Panc1 (cell line): ENCODE measurements at regions not wholly inside any gene's neighbourhood (a gene's known extent, or its start where the extent isn't known, plus 50 kb on each side); places are given as distances from the start of the nearest gene placed in this dataset.

Source experiments
- ATAC-seq: fragments of 200-7000 bp; cut with Tn5 transposase; 2 replicates; pipeline ENCODE4 v1.9.1; 2020; ENCODE audit warnings: mild to moderate bottlenecking, moderate library complexity
- BruUV-seq: library from RNA; stranded (reverse); fragments of 400-500 nt; replicated peaks from 2 replicates; lab custom pipeline; 2021; lab: Mats Ljungman, UMichigan
- CTCF ChIA-PET: fragments of 300-600 bp; sonication (Branson Sonifier 250); formaldehyde crosslinking; loops from one replicate; lab custom pipeline; 2022; ENCODE audit warnings: antibody characterized with exemption; lab: Charles Lee
- POLR2A ChIA-PET: fragments of 300-600 bp; sonication (Branson Sonifier 250); formaldehyde crosslinking; loops from one replicate; lab custom pipeline; 2022; ENCODE audit warnings: antibody characterized with exemption; lab: Charles Lee
- DNase-seq: peaks from one replicate; pipeline ENCODE4 v3.0.0-alpha.2; 2010; ENCODE audit warnings: low read depth, low spot score
- H3K27ac ChIP-seq: 2 replicates; pipeline ENCODE4 v1.5.1; 2011; ENCODE audit warnings: mild to moderate bottlenecking, low read length, inconsistent platforms
- H3K27me3 ChIP-seq: fragments of 200-500 bp; sonication (Bioruptor generic); 2 replicates; pipeline ENCODE4 v1.6.0; 2014; ENCODE audit warnings: low read length, inconsistent platforms; ENCODE audit not compliant: control insufficient read depth, insufficient read depth
- H3K36me3 ChIP-seq: fragments of 200-500 bp; sonication (Bioruptor generic); 2 replicates; pipeline ENCODE4 v1.5.1; 2014; ENCODE audit warnings: inconsistent platforms, mild to moderate bottlenecking, low read length, moderate library complexity; ENCODE audit not compliant: control insufficient read depth, insufficient read depth
- H3K4me1 ChIP-seq: 2 replicates; pipeline ENCODE4 v1.5.1; 2011; ENCODE audit warnings: inconsistent platforms, mild to moderate bottlenecking, low read length, moderate library complexity; ENCODE audit not compliant: control insufficient read depth, insufficient read depth
- H3K4me3 ChIP-seq, 2 experiments: 2 replicates each; pipeline ENCODE4 v1.5.1; 2011 to 2012; ENCODE audit warnings: low read depth in 2 of 2, low read length in 2 of 2, mild to moderate bottlenecking in 2 of 2, inconsistent platforms in 1 of 2, moderate library complexity in 1 of 2
- H3K9me3 ChIP-seq: fragments of 200-500 bp; sonication (Bioruptor generic); 2 replicates; pipeline ENCODE4 v1.5.1; 2014; ENCODE audit warnings: low read depth, mild to moderate bottlenecking, inconsistent platforms, low read length, moderate library complexity; ENCODE audit not compliant: control insufficient read depth, insufficient read depth
- POLR2AphosphoS5 ChIP-seq: IDR thresholded peaks from 2 replicates; pipeline ENCODE4 v1.6.1; 2012; ENCODE audit warnings: mild to moderate bottlenecking, low read depth, low read length, moderate library complexity
- SIN3A ChIP-seq: IDR thresholded peaks from 2 replicates; pipeline ENCODE4 v1.6.1; 2012; ENCODE audit warnings: low read depth, mild to moderate bottlenecking, low read length, moderate library complexity, borderline replicate concordance; ENCODE audit not compliant: insufficient read depth
- TCF7L2 ChIP-seq: IDR thresholded peaks from 2 replicates; pipeline ENCODE4 v1.6.1; 2011; ENCODE audit warnings: mild to moderate bottlenecking, low read depth, low read length, inconsistent platforms
- in situ Hi-C: cut with HindIII; loops from 2 replicates; pipeline ENCODE4 v1.10.0; 2016; ENCODE audit warnings: low sequenced_read_pairs, low pct_unique_long_range_greater_than_20kb
- intact Hi-C: fragments of 100-400 bp; cut with micrococcal nuclease; formaldehyde crosslinking; loops from one replicate; pipeline ENCODE4 v1.10.0; 2022; ENCODE audit not compliant: unreplicated experiment
- TF ChIP-seq, protein P1 (sequence below), 2 experiments: IDR thresholded peaks; 2 replicates each; pipeline ENCODE4 v1.6.1; 2011 to 2012; ENCODE audit warnings: low read depth in 2 of 2, control low read depth in 1 of 2, low read length in 1 of 2, mild to moderate bottlenecking in 1 of 2, moderate library complexity in 1 of 2; ENCODE audit not compliant: insufficient read depth in 1 of 2
- TF ChIP-seq, protein P2 (sequence below): fragments of 450-650 bp; IDR thresholded peaks from 2 replicates; pipeline ENCODE4 v1.5.1; 2017; ENCODE audit warnings: mild to moderate bottlenecking

DNA sequence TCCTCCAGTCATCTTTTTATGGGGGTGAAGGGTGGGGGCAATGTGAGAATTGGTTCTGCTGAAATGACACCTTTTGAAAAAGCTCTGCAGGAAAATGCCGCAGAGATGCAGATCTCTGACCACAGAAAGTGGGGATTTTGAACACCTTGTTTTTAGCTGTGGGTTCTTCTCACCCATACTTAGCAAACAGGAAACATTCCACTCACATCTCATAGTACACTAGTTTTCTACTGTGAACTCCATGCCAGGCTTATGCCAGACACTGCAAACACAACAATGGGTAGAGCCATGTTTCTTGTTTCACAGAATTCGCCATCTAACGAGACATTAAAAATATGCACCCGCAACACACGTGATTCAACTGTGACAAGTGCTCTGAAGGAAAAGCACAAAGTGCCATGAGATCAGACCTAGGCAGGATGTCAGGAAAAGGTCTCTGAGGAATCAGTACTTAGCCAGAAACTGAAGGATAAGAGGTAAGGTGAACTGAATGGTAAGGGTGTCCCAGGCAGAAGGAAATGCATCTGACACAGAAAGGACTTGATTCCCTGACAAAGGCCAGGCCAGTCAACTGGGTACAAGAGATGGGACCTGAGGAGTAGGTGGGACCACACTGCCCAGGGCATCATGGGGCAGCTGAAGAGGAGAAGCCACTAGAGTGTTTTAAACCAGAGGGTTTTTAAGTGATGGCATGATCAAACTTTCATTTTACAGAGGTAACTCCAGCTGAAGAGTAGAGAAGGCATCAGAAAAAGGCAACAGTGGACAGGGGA, 83.8 kb upstream of the JAK1 start:
- H3K9me3 ChIP-seq: no peaks in the 10 kb centered on the region
- no TSS peak for BruUV-seq
- H3K4me1 ChIP-seq: no peaks in the 10 kb centered on the region
- no peak for DNase-seq
- ATAC-seq: no peak
- H3K4me3 ChIP-seq: no peak overlapping the region
- TF ChIP-seq TCF7L2 (no peak), POLR2AphosphoS5 (no peak), SIN3A (no peak)
- TF ChIP-seq, protein P1, sequence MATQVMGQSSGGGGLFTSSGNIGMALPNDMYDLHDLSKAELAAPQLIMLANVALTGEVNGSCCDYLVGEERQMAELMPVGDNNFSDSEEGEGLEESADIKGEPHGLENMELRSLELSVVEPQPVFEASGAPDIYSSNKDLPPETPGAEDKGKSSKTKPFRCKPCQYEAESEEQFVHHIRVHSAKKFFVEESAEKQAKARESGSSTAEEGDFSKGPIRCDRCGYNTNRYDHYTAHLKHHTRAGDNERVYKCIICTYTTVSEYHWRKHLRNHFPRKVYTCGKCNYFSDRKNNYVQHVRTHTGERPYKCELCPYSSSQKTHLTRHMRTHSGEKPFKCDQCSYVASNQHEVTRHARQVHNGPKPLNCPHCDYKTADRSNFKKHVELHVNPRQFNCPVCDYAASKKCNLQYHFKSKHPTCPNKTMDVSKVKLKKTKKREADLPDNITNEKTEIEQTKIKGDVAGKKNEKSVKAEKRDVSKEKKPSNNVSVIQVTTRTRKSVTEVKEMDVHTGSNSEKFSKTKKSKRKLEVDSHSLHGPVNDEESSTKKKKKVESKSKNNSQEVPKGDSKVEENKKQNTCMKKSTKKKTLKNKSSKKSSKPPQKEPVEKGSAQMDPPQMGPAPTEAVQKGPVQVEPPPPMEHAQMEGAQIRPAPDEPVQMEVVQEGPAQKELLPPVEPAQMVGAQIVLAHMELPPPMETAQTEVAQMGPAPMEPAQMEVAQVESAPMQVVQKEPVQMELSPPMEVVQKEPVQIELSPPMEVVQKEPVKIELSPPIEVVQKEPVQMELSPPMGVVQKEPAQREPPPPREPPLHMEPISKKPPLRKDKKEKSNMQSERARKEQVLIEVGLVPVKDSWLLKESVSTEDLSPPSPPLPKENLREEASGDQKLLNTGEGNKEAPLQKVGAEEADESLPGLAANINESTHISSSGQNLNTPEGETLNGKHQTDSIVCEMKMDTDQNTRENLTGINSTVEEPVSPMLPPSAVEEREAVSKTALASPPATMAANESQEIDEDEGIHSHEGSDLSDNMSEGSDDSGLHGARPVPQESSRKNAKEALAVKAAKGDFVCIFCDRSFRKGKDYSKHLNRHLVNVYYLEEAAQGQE (IDR thresholded peaks at IDR 0.05; ENCODE audit: insufficient read depth in 1 of 2, low read depth in 2 of 2, low read length in 1 of 2): no peak
- TF ChIP-seq, protein P2, sequence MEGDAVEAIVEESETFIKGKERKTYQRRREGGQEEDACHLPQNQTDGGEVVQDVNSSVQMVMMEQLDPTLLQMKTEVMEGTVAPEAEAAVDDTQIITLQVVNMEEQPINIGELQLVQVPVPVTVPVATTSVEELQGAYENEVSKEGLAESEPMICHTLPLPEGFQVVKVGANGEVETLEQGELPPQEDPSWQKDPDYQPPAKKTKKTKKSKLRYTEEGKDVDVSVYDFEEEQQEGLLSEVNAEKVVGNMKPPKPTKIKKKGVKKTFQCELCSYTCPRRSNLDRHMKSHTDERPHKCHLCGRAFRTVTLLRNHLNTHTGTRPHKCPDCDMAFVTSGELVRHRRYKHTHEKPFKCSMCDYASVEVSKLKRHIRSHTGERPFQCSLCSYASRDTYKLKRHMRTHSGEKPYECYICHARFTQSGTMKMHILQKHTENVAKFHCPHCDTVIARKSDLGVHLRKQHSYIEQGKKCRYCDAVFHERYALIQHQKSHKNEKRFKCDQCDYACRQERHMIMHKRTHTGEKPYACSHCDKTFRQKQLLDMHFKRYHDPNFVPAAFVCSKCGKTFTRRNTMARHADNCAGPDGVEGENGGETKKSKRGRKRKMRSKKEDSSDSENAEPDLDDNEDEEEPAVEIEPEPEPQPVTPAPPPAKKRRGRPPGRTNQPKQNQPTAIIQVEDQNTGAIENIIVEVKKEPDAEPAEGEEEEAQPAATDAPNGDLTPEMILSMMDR: no peak
- no peaks in the 10 kb centered on the region for H3K36me3 ChIP-seq
- H3K27me3 ChIP-seq: peaks cover 9% of the 10 kb centered on the region; the same call in 1 of the 2 replicates
- in situ Hi-C loops (no loop called here), intact Hi-C loops (no loop called here)
- CTCF ChIA-PET: no interaction called here
- POLR2A ChIA-PET: interaction anchor here (0.7 kb wide), 3 partner anchors 80 to 163 kb away, joined by 3 to 4 read pairs (median 4); no protein-coding TSS in a partner anchor
- no peak overlapping the region for H3K27ac ChIP-seq

DNA sequence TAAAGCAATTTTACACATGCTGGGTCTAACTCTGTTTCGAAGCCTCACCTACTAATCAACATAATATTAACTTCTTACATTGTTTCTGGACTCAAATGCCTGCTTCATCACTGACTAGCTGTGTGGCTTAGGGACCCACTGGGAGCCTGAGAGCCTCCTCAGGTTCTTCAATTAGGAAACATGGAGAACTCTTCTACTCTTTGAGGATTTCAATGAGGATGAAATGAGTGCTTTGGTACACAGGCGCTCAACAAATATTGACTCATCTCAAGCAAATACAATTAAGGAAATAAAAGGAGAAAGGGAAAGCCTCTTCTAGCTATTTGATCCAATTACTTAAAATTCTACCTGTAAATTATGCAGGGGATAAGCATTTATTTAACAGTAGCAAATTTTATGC, 84.4 kb upstream of the JAK1 start:
- BruUV-seq: no TSS peak
- H3K4me3 ChIP-seq: no peak overlapping the region
- H3K36me3 ChIP-seq: no peaks in the 10 kb centered on the region
- H3K27ac ChIP-seq: no peak overlapping the region
- no peaks in the 10 kb centered on the region for H3K9me3 ChIP-seq
- no peak for DNase-seq
- H3K27me3 ChIP-seq: peaks cover 9% of the 10 kb centered on the region; the same call in 1 of the 2 replicates
- in situ Hi-C loops: no loop called here
- TF ChIP-seq, protein P1 (IDR thresholded peaks at IDR 0.05; ENCODE audit: insufficient read depth in 1 of 2, low read depth in 2 of 2, low read length in 1 of 2): no peak
- TF ChIP-seq SIN3A: no peak
- TF ChIP-seq, protein P2: no peak
- no peak for TF ChIP-seq TCF7L2
- no peak for TF ChIP-seq POLR2AphosphoS5
- intact Hi-C loops: no loop called here
- ChIA-PET CTCF (interaction anchor here (0.6 kb wide), 1 partner anchor 120 kb away, joined by 4 read pairs; no protein-coding TSS in a partner anchor), POLR2A (interaction anchor here (0.7 kb wide), 2 partner anchors 79 to 132 kb away, joined by 3 to 4 read pairs; no protein-coding TSS in a partner anchor)
- no peaks in the 10 kb centered on the region for H3K4me1 ChIP-seq
- ATAC-seq: no peak
